Psoas muscle (tissue), 7 donors: ENCODE measurements at regions not wholly inside any gene's neighbourhood (a gene's known extent, or its start where the extent isn't known, plus 50 kb on each side); places are given as distances from the start of the nearest gene placed in this dataset.
"Not testable (repeated sequence)": the region's sequence is repeated elsewhere in the genome, so short reads cannot be mapped to it uniquely, and the experiment has no call there.

Experiments
- ATAC-seq, 4 donors: fragments of 200-7000 bp; cut with Tn5 transposase; one replicate each; pipeline ENCODE4 v1.9.1; 2020; ENCODE audit warnings: moderate library complexity in 3 of 4, mild to moderate bottlenecking in 2 of 4
- DNase-seq, 2 donors: peaks; one replicate each; pipeline ENCODE4 v3.0.0-alpha.2; 2020
- H3K27ac ChIP-seq: fragments of 200-600 bp; one replicate; pipeline ENCODE4 v1.8.0; 2022
- H3K27me3 ChIP-seq, 3 donors: fragments of 200-600 bp in 1 of 3; one replicate each; pipeline versions ENCODE4 v1.6.1 to v1.8.0; 2013 to 2022; ENCODE audit warnings: low read length in 2 of 3, mild to moderate bottlenecking in 2 of 3, moderate library complexity in 1 of 3; ENCODE audit not compliant: insufficient read depth in 3 of 3
- H3K36me3 ChIP-seq, 2 donors: fragments of 200-600 bp in 1 of 2; one replicate each; pipeline versions ENCODE4 v1.6.1 to v1.8.0; 2013 to 2022; ENCODE audit warnings: low read depth in 1 of 2, mild to moderate bottlenecking in 1 of 2, moderate library complexity in 1 of 2; ENCODE audit not compliant: insufficient read depth in 1 of 2
- H3K4me1 ChIP-seq: fragments of 200-600 bp; one replicate; pipeline ENCODE4 v1.8.0; 2022
- H3K4me3 ChIP-seq: fragments of 200-600 bp; one replicate; pipeline ENCODE4 v1.8.0; 2022; ENCODE audit warnings: mild to moderate bottlenecking
- H3K9me3 ChIP-seq: fragments of 200-600 bp; one replicate; pipeline ENCODE4 v1.8.0; 2022
- WGBS, 3 donors: extraction: QIAGEN DNeasy Blood & Tissue Kit; methylation state at CpG; one replicate each; pipeline versions ENCODE4 v1.1.6 to v1.1.7; 2013; 5-methylcytosine and 5-hydroxymethylcytosine counted together
- intact Hi-C, 2 donors: fragments of 100-400 bp; cut with DNase I; formaldehyde crosslinking; loops; one replicate each; pipeline versions ENCODE4 v1.11.0 to v1.14.2; 2022
- TF ChIP-seq, protein P1 (sequence below): fragments of 200-600 bp; IDR thresholded peaks from one replicate; pipeline ENCODE4 v1.8.0; 2022; ENCODE audit warnings: antibody characterized with exemption
- donor health status: healthy with polysubstance abuse.
- donor health status: DM: no; HTN: no; CAD: no; lungs with moderate emphysema.
- donor health status: Bipolar disorder and iron deficiency.
- donor health status: healthy.
- donor health status: DM: yes; HTN: yes; CAD: no.
- donor health status: DM: no; HTN: no; CAD: no.
- donor health status: DM: yes; HTN: yes; CAD: no.

DNA sequence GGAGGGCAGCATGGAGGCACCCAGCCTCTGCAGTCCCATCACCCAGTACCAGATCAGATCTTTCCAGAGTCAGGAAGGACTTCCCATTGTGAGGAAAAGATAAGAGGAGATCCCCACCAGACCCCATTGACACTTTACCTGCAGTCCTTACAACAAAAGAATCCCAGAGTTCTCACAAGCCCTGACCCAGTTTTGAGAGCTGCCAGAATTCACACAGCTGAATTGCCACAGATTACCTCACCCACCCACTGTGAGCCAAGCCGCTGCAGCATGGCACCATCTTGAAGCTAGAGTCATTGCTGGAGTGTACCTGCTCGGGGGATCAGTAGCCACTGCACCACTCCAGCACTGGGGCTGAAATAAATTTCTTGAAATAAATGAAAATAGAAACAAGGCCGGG is 91.8 kb upstream of the UBASH3B start:
- Histone ChIP-seq H3K36me3 (no peaks in the 10 kb centered on the region), H3K27me3 (peaks cover 0 to 12% (median 1%) of the 10 kb centered on the region in 3 donors), H3K4me1 (no peaks in the 10 kb centered on the region), H3K27ac (no peak overlapping the region), H3K4me3 (no peak overlapping the region), H3K9me3 (no peaks in the 10 kb centered on the region)
- TF ChIP-seq, protein P1, sequence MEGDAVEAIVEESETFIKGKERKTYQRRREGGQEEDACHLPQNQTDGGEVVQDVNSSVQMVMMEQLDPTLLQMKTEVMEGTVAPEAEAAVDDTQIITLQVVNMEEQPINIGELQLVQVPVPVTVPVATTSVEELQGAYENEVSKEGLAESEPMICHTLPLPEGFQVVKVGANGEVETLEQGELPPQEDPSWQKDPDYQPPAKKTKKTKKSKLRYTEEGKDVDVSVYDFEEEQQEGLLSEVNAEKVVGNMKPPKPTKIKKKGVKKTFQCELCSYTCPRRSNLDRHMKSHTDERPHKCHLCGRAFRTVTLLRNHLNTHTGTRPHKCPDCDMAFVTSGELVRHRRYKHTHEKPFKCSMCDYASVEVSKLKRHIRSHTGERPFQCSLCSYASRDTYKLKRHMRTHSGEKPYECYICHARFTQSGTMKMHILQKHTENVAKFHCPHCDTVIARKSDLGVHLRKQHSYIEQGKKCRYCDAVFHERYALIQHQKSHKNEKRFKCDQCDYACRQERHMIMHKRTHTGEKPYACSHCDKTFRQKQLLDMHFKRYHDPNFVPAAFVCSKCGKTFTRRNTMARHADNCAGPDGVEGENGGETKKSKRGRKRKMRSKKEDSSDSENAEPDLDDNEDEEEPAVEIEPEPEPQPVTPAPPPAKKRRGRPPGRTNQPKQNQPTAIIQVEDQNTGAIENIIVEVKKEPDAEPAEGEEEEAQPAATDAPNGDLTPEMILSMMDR = no peak
- DNase-seq (no peak), ATAC-seq (no peak)
- intact Hi-C loops = no loop called here
- 83 to 90% (median 85%) methylated on average over 3 of the region's 3 CpGs for WGBS, 3 donors

DNA sequence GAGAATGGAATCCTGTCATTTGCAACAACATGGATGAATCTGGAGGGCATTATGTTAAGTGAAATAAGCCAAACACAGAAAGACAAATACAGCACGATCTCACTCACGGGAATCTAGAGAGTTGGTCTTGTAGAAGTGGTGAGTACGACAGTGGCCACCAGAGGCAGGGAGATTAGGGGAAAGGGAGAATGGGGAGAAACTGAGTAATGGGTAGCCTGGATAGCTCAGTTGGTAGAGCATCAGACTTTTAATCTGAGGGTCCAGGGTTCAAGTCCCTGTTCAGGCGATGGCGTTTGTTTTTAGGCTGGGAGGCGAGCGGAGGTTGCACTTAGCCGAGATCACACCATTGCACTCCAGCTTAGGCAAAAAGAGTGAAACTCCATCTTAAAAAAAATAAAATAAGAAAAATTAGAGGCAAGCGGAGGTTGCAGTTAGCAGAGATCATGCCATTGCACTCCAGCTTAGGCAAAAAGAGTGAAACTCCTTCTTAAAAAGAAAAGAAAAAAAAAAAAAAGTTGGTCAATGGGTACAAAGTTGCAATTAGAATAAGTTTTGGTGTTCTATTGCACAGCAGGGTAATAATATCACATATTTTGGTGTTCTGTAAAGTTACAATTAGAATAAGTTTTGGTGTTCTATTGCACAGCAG is 95.7 kb upstream of the UBASH3B start:
- intact Hi-C loops = no loop called here

DNA sequence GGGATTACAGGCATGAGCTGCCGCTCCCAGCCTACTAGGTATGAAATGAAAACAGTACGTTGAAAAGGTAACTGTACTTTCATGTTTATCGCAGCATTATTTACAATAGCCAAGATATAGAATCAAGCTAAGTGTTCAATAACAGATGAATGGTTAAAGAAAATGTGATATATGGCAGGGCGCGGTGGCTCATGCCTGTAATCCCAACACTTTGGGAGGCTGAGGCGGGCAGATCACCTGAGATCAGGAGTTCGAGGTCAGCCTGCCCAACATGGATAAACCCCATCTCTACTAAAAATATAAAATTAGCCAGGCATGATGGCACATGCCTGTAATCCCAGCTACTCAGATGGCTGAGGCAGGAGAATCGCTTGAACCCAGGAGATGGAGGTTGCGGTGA is 96.3 kb upstream of the UBASH3B start:
- DNase-seq, H3K4me3 ChIP-seq, H3K27ac ChIP-seq, H3K36me3 ChIP-seq, H3K9me3 ChIP-seq, ATAC-seq, intact Hi-C loops, H3K4me1 ChIP-seq: not testable (repeated sequence)
- 91 to 92% (median 92%) methylated on average over 9 of the region's 9 CpGs for WGBS, 3 donors
- H3K27me3 ChIP-seq = peaks cover 0 to 25% (median 1%) of the 10 kb centered on the region in 3 donors

More for the DNA sequence above, 95.7 kb upstream of the UBASH3B start:
- no peak for ATAC-seq
- H3K27me3 ChIP-seq = peaks cover 0 to 25% (median 1%) of the 10 kb centered on the region in 3 donors
- 70 to 86% (median 76%) methylated on average over 9 of the region's 9 CpGs for WGBS, 3 donors
- H3K4me3 ChIP-seq = no peak overlapping the region
- TF ChIP-seq, protein P1 = no peak
- no peak overlapping the region for H3K27ac ChIP-seq
- H3K4me1 ChIP-seq = no peaks in the 10 kb centered on the region
- H3K36me3 ChIP-seq = no peaks in the 10 kb centered on the region
- no peaks in the 10 kb centered on the region for H3K9me3 ChIP-seq
- DNase-seq = no peak

DNA sequence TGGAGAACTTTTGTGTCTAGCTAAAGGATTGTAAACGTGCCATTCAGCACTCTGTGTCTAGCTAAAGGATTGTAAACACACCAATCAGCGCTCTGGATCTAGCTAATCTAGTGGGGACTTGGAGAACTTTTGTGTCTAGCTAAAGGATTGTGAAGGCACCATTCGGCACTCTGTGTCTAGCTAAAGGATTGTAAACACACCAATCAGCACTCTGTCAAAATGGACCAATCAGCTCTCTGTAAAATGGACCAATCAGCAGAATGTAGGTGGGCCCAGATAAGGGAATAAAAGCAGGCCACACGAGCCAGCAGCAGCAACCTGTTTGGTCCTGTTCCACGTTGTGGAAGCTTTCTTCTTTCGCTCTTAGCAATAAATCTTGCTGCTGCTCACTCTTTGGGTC is 98.4 kb upstream of the UBASH3B start:
- 73 to 81% (median 77%) methylated on average over 6 of the region's 6 CpGs for WGBS, 3 donors
- H3K4me3 ChIP-seq, intact Hi-C loops, H3K36me3 ChIP-seq, ATAC-seq, H3K27ac ChIP-seq, H3K9me3 ChIP-seq, DNase-seq, H3K4me1 ChIP-seq: not testable (repeated sequence)
- H3K27me3 ChIP-seq = peaks cover 0 to 21% (median 1%) of the 10 kb centered on the region in 3 donors

DNA sequence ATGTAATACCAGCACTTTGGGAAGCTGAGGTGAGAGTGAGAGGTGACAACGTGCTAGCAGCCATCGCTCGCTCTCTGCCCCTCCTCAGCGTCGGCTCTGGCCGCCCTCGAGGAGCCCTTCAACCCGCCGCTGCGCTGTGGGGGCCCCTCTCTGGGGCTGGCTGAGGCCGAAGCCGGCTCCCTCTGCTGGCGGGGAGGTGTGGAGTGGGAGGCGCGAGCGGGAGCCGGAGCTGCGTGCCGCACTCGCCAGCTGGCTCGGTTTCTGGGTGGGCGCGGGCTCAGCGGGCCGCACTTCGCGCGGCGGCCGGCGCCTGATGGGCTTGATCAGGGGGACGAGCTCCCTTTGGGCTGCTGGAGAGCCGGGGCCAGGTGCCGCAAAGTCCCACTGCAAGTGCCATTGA is 98.9 kb upstream of the UBASH3B start:
- intact Hi-C loops = no loop called here
- TF ChIP-seq, protein P1 = no peak
- H3K4me3 ChIP-seq = no peak overlapping the region
- 32 to 43% (median 42%) methylated on average over 26 to 34 of the region's 34 CpGs for WGBS, 3 donors
- H3K27ac ChIP-seq = no peak overlapping the region
- DNase-seq = peak; percentile 20 to 52
- H3K4me1 ChIP-seq = no peaks in the 10 kb centered on the region
- ATAC-seq = no peak
- H3K9me3 ChIP-seq = no peaks in the 10 kb centered on the region
- peaks cover 0 to 21% (median 1%) of the 10 kb centered on the region in 3 donors for H3K27me3 ChIP-seq
- H3K36me3 ChIP-seq = no peaks in the 10 kb centered on the region

DNA sequence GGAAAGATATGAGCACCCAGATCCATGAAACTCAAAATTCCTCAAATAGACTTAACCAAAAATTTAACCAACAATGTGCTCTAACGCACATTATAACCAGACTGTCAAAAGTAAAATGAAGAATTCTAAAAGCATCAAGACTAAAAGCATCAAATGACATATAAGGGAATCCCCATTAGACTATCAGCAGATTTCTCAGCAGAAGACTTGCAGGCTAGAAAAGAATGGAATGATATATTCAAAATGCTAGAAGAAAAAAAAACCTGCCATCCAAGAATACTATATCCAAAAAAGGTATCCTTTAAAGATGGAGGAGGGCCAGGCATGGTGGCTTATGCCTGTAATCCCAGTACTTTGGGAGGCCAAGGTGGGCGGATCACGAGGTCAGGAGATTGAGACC is 117.5 kb upstream of the UBASH3B start:
- DNase-seq (no peak), ATAC-seq (no peak)
- no peaks in the 10 kb centered on the region for H3K27me3 ChIP-seq
- TF ChIP-seq, protein P1 = no peak
- no peak overlapping the region for H3K4me3 ChIP-seq
- intact Hi-C loops = no loop called here
- peaks cover 24% of the 10 kb centered on the region for H3K9me3 ChIP-seq
- whole genome bisulfite sequencing, 3 donors = 94 to 97% (median 95%) methylated on average over 3 of the region's 3 CpGs
- no peaks in the 10 kb centered on the region for H3K4me1 ChIP-seq
- no peak overlapping the region for H3K27ac ChIP-seq
- no peaks in the 10 kb centered on the region for H3K36me3 ChIP-seq
